Fibroblast of skin of right quadriceps (primary cell): ENCODE measurements at regions not wholly inside any gene's neighbourhood (a gene's known extent, or its start where the extent isn't known, plus 50 kb on each side); places are given as distances from the start of the nearest gene placed in this dataset.

Source experiments
- DNase-seq: peaks from one replicate; pipeline ENCODE4 v3.0.0-alpha.2; 2013

- no peak for DNase-seq
Measured at GRCh38 chr12:116404913-116405611, 127.6 kb upstream of the MED13L start.

- DNase-seq: peak; percentile 92
Measured at GRCh38 chr12:116406529-116406928, 129.0 kb upstream of the MED13L start.

GRCh38 chr12:116408489-116409250 is 131.2 kb upstream of the MED13L start:
- no peak for DNase-seq

- no peak for DNase-seq
Measured at GRCh38 chr12:116411977-116412376, 134.5 kb upstream of the MED13L start.

- no peak for DNase-seq
Measured at GRCh38 chr12:116414891-116415290, 137.4 kb upstream of the MED13L start.

GRCh38 chr12:116415408-116416108 is 138.1 kb upstream of the MED13L start:
- no peak for DNase-seq

GRCh38 chr12:116416166-116416565 is 138.7 kb upstream of the MED13L start:
- DNase-seq: no peak

GRCh38 chr12:116418551-116418950 is 140.6 kb upstream of the MAP1LC3B2 start:
- DNase-seq: no peak

- no peak for DNase-seq
Measured at GRCh38 chr12:116420227-116420880, 138.8 kb upstream of the MAP1LC3B2 start.

GRCh38 chr12:116421785-116422538 is 137.2 kb upstream of the MAP1LC3B2 start:
- no peak for DNase-seq

GRCh38 chr12:116423094-116423493 is 136.1 kb upstream of the MAP1LC3B2 start:
- DNase-seq: peak; percentile 86

GRCh38 chr12:116425256-116426193 is 133.7 kb upstream of the MAP1LC3B2 start:
- no peak for DNase-seq

GRCh38 chr12:116426391-116427136 is 132.6 kb upstream of the MAP1LC3B2 start:
- peak; percentile 100 for DNase-seq

- peak; percentile 28 for DNase-seq
Measured at GRCh38 chr12:116427200-116427930, 131.8 kb upstream of the MAP1LC3B2 start.

- peak; percentile 91 for DNase-seq
Measured at GRCh38 chr12:116429826-116430360, 129.3 kb upstream of the MAP1LC3B2 start.

GRCh38 chr12:116430911-116431565 is 128.1 kb upstream of the MAP1LC3B2 start:
- no peak for DNase-seq

- no peak for DNase-seq
Measured at GRCh38 chr12:116431677-116432300, 127.4 kb upstream of the MAP1LC3B2 start.

- DNase-seq: peak; percentile 73
Measured at GRCh38 chr12:116432314-116432750, 126.8 kb upstream of the MAP1LC3B2 start.
